Endothelial cell of umbilical vein (primary cell): ENCODE measurements at regions not wholly inside any gene's neighbourhood (a gene's known extent, or its start where the extent isn't known, plus 50 kb on each side); places are given as distances from the start of the nearest gene placed in this dataset.

Source experiments
- BruUV-seq: library from RNA; stranded (reverse); fragments of 400-500 nt; replicated peaks from 2 replicates; lab custom pipeline; 2021; lab: Mats Ljungman, UMichigan
- CTCF ChIA-PET: fragments of 300-600, 350-600 bp; sonication (Branson Sonifier 250); formaldehyde crosslinking; loops from one replicate; lab custom pipeline; 2021; ENCODE audit warnings: antibody characterized with exemption, inconsistent platforms; lab: Charles Lee
- POLR2A ChIA-PET: fragments of 300-600, 350-600 bp; sonication (Branson Sonifier 250); formaldehyde crosslinking; loops from one replicate; lab custom pipeline; 2021; ENCODE audit warnings: antibody characterized with exemption, inconsistent platforms; lab: Charles Lee
- DNase-seq: peaks from one replicate; pipeline ENCODE4 v3.0.0-alpha.2; 2011; ENCODE audit warnings: low read depth, low spot score
- FAIRE-seq: peaks from 2 replicates; lab custom pipeline; 2011; peaks lifted over from hg19 to GRCh38; lab: Jason Lieb, UNC
- H2AFZ ChIP-seq: 2 replicates; pipeline ENCODE4 v1.6.0; 2012; ENCODE audit warnings: low read depth, low read length, control low read depth, inconsistent platforms
- H3K27ac ChIP-seq: 2 replicates; pipeline ENCODE4 v1.5.1; 2011; ENCODE audit warnings: low read depth, mild to moderate bottlenecking, control low read depth, low read length, moderate library complexity; ENCODE audit not compliant: insufficient read depth
- H3K27me3 ChIP-seq, 2 experiments: 2 replicates each; pipeline versions ENCODE4 v1.6.0 to v1.6.1; 2011; ENCODE audit warnings: low read length in 2 of 2, mixed read lengths in 1 of 2; ENCODE audit not compliant: control insufficient read depth in 2 of 2, insufficient read depth in 2 of 2
- H3K36me3 ChIP-seq, 2 experiments: 2 replicates in 1 of 2; 3 replicates in 1 of 2; pipeline ENCODE4 v1.5.1; 2011; ENCODE audit warnings: low read length in 2 of 2, mild to moderate bottlenecking in 1 of 2, moderate library complexity in 1 of 2; ENCODE audit not compliant: control insufficient read depth in 2 of 2, insufficient read depth in 2 of 2; ENCODE audit errors: extremely low read depth in 1 of 2
- H3K4me1 ChIP-seq: 3 replicates; pipeline ENCODE4 v1.5.1; 2011; ENCODE audit warnings: mild to moderate bottlenecking, low read length; ENCODE audit not compliant: control insufficient read depth, insufficient read depth; ENCODE audit errors: extremely low read depth
- H3K4me2 ChIP-seq: 2 replicates; pipeline ENCODE4 v1.6.1; 2011; ENCODE audit warnings: low read length, control low read depth, mixed read lengths; ENCODE audit not compliant: insufficient read depth
- H3K4me3 ChIP-seq, 3 experiments: fragments of 200-600 bp in 1 of 3; sonication (generic), shearing (Covaris generic) in 1 of 3; replicated peaks in 1 of 3; 2 replicates each; pipeline ENCODE4 v1.5.1; 2011 to 2016; ENCODE audit warnings: control low read depth in 3 of 3, low read length in 3 of 3, mild to moderate bottlenecking in 2 of 3, inconsistent platforms in 1 of 3, low read depth in 1 of 3, moderate library complexity in 1 of 3; ENCODE audit not compliant: insufficient read depth in 1 of 3
- H3K79me2 ChIP-seq: 2 replicates; pipeline ENCODE4 v1.6.0; 2012; ENCODE audit warnings: low read length, inconsistent platforms; ENCODE audit not compliant: control insufficient read depth, insufficient read depth
- H3K9ac ChIP-seq: replicated peaks from 2 replicates; pipeline ENCODE3; 2011; ENCODE audit warnings: low read length, control low read depth; ENCODE audit not compliant: insufficient read depth; ENCODE audit errors: extremely low read depth
- H3K9me1 ChIP-seq: replicated peaks from 3 replicates; pipeline ENCODE4 v1.6.0; 2011; ENCODE audit warnings: mild to moderate bottlenecking, low read length; ENCODE audit not compliant: control insufficient read depth, insufficient read depth; ENCODE audit errors: extremely low read depth
- H3K9me3 ChIP-seq: replicated peaks from 2 replicates; pipeline ENCODE4 v1.5.1; 2012; ENCODE audit warnings: low read length, inconsistent platforms; ENCODE audit not compliant: control insufficient read depth, insufficient read depth
- H4K20me1 ChIP-seq: replicated peaks from 2 replicates; pipeline ENCODE3; 2011; ENCODE audit warnings: mild to moderate bottlenecking, low read length; ENCODE audit not compliant: control insufficient read depth, insufficient read depth; ENCODE audit errors: extremely low read depth
- EZH2 ChIP-seq: IDR thresholded peaks from 2 replicates; pipeline ENCODE4 v1.6.1; 2012; ENCODE audit warnings: borderline replicate concordance, low read depth, mild to moderate bottlenecking, moderate library complexity, low read length, inconsistent platforms; ENCODE audit not compliant: severe bottlenecking
- FOS ChIP-seq: IDR thresholded peaks from 2 replicates; pipeline ENCODE4 v1.6.1; 2011; ENCODE audit warnings: mild to moderate bottlenecking, low read length, moderate library complexity, borderline replicate concordance; ENCODE audit not compliant: insufficient read depth
- GATA2 ChIP-seq: IDR thresholded peaks from 2 replicates; pipeline ENCODE4 v1.7.0; 2011; ENCODE audit warnings: low read depth, mild to moderate bottlenecking, moderate library complexity, mixed read lengths, low read length; ENCODE audit not compliant: insufficient read length, insufficient read depth
- JUN ChIP-seq: IDR thresholded peaks from 2 replicates; pipeline ENCODE4 v1.6.1; 2011; ENCODE audit warnings: borderline replicate concordance, low read depth; ENCODE audit not compliant: insufficient read length, insufficient read depth
- POLR2A ChIP-seq: IDR thresholded peaks from 2 replicates; pipeline ENCODE4 v1.6.1; 2012; ENCODE audit warnings: low read depth, mild to moderate bottlenecking, control low read depth, low read length
- POLR2AphosphoS5 ChIP-seq: IDR thresholded peaks from 2 replicates; pipeline ENCODE4 v1.6.1; 2012; ENCODE audit warnings: low read depth, mild to moderate bottlenecking, control low read depth, low read length, moderate library complexity; ENCODE audit not compliant: insufficient read depth
- dilution Hi-C: fragments of 300-500 bp; cut with MboI; formaldehyde crosslinking; loops from one replicate; pipeline ENCODE4 v1.15.0; 2019; ENCODE audit warnings: low sequenced_read_pairs; ENCODE audit not compliant: extremely low pct_ligation_motif_present
- intact Hi-C: fragments of 100-400 bp; cut with micrococcal nuclease; formaldehyde crosslinking; loops from one replicate; pipeline ENCODE4 v1.10.0; 2022
- TF ChIP-seq, protein P1 (sequence below): IDR thresholded peaks from 2 replicates; pipeline ENCODE4 v1.6.1; 2011; ENCODE audit not compliant: insufficient read depth, insufficient read length

DNA sequence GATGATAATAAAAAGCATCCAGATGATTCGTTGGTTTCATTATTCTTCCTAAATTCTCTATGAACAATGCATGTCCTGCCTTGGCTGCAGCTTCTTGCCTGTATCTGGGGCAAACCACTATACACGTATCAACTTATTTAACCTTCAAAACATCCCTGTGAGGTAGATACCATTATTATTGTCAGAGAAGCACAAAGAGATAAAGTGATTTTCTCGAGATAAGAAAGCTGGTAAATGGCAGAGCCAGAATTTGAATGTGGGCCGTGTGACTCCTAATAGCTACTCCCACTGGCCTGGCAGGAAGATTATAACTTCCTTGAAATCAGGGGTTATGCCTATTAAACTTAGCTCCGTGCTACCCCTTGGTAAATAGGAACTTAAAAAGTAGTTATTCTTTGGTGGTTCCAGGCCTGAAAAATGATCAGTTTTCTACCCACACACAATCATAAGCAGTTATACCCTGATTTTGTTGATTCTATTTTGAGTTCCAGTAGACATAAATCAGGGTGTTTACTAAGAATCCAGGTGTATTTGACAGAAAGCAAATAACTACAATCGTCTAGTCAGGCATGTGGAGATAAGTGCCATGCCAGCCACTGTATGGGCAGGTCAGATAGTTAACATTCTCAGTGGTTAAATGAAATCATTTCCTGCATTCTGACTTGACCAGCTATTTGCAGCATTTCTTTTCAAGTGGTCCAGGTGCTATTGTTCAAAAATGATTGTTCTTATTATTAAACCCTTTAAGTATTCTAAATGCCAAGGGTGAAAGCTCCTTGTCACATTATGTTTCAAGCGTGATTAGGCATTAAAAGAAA is 99.2 kb upstream of the LRRN1 start:
- Histone ChIP-seq H4K20me1 (no peaks in the 10 kb centered on the region), H3K27me3 (no peaks in the 10 kb centered on the region), H3K79me2 (no peaks in the 10 kb centered on the region), H3K9me3 (peaks cover 7% of the 10 kb centered on the region), H3K36me3 (no peaks in the 10 kb centered on the region), H3K9ac (no peak overlapping the region), H3K27ac (no peak overlapping the region), H3K4me2 (no peak overlapping the region), H3K4me1 (no peaks in the 10 kb centered on the region), H3K4me3 (no peak overlapping the region), H2AFZ (no peak overlapping the region), H3K9me1 (no peaks in the 10 kb centered on the region)
- DNase-seq (no peak), FAIRE-seq (no peak)
- intact Hi-C loops (no loop called here), dilution Hi-C loops (no loop called here)
- ChIA-PET POLR2A (no interaction called here), CTCF (no interaction called here)
- TF ChIP-seq EZH2 = no peak
- TF ChIP-seq, protein P1, sequence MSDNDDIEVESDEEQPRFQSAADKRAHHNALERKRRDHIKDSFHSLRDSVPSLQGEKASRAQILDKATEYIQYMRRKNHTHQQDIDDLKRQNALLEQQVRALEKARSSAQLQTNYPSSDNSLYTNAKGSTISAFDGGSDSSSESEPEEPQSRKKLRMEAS = no peak
- TF ChIP-seq JUN = no peak
- TF ChIP-seq POLR2AphosphoS5 = no peak
- no peak for TF ChIP-seq FOS
- no peak for TF ChIP-seq POLR2A
- TF ChIP-seq GATA2 = no peak
- BruUV-seq = no TSS peak

DNA sequence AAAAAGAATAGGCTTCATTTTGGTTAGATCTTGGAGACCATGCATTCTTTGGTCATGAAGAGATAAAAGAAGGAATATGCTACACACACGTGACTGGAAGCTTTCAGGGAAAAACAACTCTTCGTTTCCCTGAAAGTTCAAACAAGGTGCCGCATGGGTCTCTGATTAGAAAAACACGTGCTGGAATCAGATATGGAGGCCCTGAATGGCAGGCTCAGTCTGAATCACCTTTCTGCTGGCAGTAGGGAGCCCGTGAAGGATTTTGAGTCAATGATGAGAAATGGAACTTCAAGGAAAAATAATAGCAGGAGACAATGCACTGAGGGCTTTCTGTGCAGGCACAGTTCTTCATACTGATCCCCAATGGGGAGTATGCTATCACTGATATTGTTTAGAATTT is 99.8 kb upstream of the LRRN1 start:
- no peaks in the 10 kb centered on the region for H3K27me3 ChIP-seq
- ChIA-PET POLR2A (no interaction called here), CTCF (no interaction called here)
- FAIRE-seq = no peak
- dilution Hi-C loops (no loop called here), intact Hi-C loops (no loop called here)
- peaks cover 7% of the 10 kb centered on the region for H3K9me3 ChIP-seq
- no peaks in the 10 kb centered on the region for H3K79me2 ChIP-seq
- H2AFZ ChIP-seq = no peak overlapping the region
- no TSS peak for BruUV-seq
- no peak overlapping the region for H3K9ac ChIP-seq
- no peak for DNase-seq
- TF ChIP-seq, protein P1 = no peak
- TF ChIP-seq POLR2AphosphoS5 (no peak), JUN (no peak), FOS (no peak)
- H4K20me1 ChIP-seq = no peaks in the 10 kb centered on the region
- H3K27ac ChIP-seq = no peak overlapping the region
- H3K4me3 ChIP-seq = no peak overlapping the region
- no peaks in the 10 kb centered on the region for H3K9me1 ChIP-seq
- no peaks in the 10 kb centered on the region for H3K36me3 ChIP-seq
- no peak overlapping the region for H3K4me2 ChIP-seq
- no peaks in the 10 kb centered on the region for H3K4me1 ChIP-seq
